Retina (tissue), 1 donor: ENCODE measurements at regions not wholly inside any gene's neighbourhood (a gene's known extent, or its start where the extent isn't known, plus 50 kb on each side); places are given as distances from the start of the nearest gene placed in this dataset.

Experiments used
- DNase-seq: peaks from one replicate; pipeline ENCODE4 v3.0.0-alpha.2; 2016

DNA sequence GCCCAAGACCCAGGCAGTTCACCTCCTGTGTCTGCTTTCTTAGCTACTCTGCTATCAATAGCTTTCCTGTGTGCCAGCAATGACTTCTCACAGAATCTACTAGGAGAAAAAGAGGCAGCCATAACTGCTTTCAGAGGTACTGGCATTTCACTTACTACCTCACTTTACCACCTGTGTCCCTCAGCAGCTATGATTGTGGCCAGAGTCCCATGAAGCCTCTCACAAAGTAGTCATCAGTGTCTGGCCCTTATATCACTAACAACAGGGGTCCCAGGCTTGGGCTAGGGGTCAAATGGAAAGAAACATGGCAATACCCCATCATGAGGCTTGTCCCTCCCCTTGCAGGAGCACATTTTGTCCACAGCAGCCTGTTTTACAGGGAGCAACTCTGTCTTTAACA, 62.7 kb upstream of the EPS8L3 start:
- no peak for DNase-seq

DNA sequence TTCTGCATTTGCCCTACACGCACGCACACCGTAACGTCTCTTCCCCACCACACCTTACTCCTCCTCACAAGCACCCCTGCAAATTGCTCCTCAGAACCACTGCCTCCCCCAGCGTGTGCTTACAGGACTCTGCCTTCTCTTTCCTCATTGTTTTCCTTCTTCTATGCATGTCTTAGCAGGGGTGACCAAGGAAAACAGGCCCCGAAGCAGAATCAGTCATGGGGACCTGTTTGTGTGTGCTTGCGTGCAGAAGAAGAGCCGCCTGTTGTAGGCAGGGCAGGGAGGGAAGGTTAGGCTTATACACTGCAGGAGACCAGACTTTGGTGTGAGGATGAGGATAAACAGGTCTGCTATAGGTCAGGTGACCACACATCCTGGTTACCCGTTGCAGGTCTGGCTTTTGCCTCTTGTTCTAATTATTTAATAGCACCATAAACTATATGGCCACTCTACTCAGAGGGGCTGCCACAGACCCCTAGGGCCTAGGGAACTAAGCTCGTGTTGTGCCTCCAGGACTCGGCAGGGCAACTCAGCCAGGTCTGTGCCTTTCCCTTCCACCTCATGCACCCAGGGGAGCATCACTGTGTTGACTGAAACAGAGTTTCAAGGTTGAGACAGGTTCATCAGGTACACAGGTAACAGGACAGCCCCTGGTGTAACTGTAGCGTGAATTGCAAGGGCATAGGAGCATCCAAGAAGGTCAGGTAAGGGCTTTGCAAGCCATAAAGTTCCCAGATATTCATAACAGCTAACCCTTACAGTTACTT, 60.8 kb upstream of the EPS8L3 start:
- no peak for DNase-seq

DNA sequence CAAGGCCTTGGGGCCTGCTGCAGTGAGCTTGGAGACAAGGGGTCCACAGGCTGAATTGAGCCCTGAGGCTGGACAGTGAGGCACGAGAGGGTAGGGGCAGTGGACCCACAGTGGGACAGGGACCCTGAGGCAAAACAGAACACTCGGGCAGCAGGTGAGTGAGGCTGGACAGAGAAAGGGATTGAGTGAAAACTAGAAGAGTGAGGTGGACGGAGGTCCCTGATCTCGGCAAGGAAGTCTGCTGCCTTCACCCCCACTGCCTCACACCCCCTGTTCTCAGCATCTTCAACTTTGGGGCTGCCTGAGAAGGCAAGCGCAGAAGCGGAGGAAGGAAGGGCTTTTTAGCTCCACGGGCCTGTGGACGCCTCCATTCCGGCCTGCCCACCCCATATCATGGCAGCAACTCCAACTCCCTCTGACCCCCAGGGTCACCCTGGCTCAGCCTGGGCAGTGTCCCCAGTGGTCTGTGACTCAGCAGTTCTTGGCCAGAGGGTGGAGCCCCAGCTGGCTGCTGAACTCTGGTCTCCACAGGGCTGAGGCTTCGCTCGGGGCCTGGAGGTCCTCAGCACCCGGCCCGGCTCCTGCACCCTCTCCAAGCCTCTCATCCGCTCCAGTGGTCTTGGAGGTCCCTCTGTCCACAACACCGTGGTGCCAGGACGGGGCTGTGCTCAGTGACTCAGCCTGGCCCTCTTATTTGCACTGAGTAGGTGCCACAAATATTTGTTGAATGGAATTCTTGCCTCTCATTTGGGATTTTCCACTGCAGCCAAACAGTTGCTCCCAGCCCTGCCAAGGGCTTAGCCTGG, 60.0 kb upstream of the EPS8L3 start:
- no peak for DNase-seq

DNA sequence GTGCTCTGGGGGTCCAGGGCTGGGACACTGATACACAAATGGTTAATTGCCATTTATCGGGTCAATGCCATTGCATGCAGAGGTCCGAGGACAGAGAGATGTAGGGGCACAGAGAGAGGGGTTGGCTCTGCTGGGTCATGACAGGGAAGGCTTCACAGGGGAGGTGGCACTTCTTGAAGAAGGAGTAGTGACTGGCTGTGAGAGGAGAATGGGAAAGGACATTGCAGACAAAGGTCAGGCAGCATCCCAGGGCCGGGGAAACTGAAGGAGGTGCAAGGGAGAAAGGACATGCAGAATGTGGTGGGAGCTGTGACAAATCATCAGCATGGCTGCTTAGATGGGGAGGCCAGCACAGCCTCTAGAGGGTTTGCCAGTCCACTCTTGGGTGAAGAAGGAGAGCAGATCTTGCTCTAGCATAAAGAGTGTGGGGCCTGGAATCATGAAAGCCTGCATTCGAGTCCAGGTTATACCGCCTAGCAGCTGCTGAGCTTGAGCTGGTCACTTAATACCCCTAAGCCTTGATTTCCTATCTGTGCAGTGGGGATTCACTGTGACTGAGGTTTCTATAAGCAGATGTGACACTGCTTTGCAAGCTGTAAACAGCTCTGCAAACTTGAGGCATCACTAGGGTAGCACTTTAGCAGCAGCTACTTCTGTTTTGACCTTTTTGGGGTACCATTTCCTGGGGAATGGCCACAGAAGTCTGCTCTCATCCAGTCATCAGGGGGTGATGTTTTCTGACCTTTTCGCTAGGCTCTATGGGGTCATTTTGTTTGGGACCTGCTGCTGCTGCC, 59.2 kb upstream of the EPS8L3 start:
- DNase-seq, result no peak

DNA sequence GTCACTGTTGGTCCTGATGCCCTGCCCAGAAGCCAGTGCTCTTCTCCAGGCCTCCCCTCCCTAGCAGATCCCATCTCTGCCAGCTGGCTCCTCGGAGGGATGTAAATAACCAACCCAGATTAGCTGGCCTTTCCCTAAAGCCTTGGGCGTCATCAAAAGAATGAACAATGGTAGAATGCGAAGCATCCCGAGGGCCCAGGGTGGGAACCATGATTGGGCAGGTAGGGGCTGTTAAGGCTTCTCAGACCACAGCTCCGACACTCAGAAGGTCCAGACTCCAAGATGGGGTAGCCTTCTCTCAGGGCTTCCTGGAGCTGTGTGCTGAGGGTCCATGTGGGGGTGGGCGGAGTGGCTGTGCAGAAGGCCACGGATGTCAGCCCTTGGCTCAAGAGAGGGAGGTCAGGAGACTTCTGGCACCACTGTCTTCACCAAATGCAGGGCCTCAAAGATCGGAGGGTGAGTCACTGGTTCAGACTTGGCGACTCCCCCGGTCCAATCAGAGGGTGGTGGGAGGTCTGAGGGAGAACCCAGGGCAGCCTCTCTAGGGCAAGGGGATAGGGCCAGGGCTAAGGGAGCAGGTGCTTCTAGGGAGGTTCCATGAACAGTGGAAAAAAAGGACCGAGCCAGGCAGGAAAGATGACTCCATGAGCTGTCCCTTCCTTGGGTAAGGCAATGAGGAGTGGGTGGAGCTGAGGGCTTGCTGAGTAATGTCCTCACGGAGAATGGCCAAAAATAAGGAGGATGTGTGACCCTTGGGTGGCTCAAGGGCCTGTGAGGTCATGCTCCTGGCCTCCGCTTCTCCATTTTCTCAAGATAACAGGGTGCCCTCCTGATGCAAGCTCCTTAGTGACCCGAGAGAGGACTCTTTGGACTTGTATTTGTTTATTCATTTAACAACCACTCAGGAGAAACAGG, 58.4 kb upstream of the EPS8L3 start:
- DNase-seq, result no peak

DNA sequence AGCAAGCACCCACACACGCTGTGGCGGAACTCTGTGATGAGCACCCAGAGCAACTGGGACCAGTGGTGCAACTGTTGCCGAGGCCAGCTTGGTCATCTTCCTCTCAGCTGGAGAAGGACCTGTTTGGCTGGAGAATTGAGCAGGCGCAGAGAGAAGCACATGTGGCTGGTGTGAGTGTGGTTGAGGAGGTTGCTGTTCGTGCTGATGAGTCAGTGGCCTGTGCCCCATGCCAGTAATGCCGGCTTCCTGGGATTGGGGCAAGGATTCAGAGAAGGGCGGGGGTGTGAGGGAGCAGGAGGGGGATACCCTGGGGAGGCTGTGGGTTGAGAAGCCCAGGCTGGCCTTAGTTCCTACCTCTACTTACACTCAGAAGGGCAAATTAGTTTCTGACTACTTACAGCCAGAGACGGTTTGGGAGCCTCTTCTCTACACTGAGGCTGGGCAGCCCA, 57.5 kb upstream of the EPS8L3 start:
- no peak for DNase-seq

DNA sequence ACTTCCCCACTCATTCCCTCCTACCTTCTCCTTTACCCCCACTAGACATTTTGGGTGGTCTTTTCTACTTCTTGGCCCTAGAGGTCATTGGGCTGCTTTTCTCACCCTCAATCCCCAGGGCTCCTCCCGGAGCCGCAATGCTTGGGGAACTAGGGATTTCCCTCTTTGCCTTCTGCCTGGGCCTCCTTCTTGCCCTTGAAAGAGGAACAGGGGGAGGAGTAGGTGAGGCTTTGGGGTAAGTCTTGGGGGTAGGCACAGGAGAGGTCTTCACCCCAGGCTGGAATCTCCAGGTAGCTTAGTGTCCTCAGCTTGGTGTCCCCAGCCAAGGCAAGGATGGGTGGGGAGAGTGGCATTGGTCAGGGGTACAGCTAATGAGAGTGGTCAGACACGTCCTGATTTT, 56.2 kb upstream of the EPS8L3 start:
- DNase-seq, result no peak

DNA sequence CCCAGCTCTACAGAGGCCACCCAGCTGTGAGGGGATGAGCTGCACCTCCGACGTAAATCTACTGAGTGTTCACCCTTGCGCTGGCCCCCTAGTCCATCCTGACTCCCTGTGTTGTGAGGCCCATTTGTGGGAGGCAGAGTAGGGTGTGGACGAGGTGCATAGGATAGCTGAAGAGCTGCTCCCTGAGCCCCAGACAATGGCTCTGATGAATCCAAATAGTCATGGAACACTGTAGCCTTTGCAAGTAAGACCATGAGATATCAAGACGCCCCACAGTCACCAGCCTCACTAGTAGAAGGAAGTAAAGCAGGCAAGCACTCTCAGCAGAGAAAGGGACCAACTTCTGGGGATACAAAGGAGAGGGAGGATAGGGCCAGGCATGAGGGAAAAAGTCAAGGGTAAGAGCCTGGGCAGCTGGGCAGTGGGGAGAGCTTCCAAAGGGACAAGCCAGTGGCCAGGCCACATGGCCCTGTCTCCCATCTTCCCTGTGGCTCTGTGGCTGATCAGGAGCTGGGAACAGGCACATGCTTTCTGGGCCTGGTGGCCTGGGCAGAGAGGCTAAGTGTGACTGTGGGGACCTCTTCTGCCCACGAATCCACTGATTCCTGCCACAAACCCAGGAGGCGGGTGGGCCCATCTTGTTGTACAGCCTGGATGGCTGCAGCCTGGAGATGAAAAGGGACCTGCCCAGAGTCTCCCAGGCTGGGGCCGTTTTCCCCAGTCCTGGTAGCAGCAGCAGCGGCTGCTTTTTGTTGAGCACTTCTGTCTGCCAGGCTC, 55.5 kb upstream of the EPS8L3 start:
- DNase-seq, result no peak

DNA sequence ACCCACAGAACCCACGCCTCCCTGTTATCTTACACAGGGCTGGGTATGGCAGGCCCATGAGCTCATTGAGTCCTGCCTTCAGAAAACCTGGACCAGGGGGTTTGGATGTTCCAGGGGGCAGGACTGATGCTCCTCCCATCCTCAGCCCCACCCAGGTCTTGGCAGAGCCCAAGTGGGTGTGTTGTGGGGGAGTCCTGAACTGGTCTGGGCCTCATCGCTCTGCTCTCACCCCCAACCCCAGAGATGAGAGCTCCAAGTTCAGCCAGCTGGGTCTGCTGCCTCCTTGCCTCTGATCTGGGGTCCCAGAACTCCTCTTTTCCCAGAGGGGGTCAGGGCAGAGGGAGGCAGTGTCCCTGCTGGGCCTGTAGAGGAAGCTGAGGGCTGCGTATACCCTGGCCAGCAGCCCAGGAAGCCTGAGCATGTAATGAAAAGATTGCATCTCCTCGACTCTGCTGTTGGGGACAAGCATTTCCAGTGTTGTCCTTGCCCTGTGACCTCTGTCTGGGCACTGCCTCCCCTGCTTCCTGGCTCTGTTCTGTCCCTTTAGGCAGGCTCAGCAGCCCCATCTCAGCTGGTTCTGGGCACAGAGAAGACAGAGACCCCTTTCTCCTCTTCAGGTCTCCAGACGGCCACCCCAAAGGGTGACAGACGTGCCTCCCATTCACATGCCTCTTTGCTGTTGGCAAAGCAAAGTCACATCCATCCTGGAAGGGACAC, 54.7 kb upstream of the EPS8L3 start:
- DNase-seq, result no peak

DNA sequence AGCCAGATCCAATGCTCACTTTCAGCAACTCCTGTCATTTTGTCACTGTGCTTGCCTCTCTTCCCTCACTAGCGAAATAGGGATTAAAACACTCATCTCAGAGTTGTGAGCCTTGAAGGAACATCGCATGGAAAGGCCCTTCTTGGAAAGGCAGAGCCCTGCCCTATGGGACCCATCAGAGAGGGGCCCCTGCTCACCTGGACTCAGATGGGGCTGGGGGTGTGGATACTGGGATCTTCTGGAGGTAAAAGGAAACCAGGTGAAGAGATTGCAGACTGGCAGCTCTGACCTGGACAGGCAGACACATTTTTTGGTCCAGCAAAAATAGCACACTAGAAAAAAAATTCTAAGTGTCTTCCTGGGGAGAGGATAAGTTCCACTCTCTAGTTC, 54.2 kb upstream of the EPS8L3 start:
- DNase-seq, result no peak

DNA sequence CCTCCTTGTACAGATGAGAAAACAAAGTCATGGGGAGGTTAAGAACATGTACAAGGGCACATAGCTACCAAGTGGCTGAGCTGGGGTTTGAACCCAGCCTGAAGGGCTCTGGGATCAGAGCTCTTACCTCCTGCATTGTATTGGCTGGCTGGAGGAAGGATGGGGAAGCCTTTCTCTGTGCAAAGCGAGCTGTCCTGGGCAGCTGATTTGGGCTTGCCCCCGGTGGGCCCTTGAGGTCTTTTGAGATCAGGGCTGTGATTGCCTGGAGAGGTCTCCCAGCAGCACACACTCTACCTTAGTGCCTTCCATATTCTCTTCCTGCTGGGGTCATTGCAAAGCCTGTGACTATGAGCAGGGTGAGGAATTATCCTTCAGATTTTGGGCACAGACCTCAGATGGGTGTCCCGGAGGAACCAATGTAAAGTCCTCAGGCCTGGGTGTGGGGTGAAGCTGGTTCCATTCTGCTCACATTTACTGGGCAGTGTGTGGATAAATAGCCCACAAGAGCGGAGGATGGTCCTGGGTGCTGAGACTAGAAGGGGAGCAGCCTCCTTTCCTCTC, 53.3 kb upstream of the EPS8L3 start:
- DNase-seq, result no peak

DNA sequence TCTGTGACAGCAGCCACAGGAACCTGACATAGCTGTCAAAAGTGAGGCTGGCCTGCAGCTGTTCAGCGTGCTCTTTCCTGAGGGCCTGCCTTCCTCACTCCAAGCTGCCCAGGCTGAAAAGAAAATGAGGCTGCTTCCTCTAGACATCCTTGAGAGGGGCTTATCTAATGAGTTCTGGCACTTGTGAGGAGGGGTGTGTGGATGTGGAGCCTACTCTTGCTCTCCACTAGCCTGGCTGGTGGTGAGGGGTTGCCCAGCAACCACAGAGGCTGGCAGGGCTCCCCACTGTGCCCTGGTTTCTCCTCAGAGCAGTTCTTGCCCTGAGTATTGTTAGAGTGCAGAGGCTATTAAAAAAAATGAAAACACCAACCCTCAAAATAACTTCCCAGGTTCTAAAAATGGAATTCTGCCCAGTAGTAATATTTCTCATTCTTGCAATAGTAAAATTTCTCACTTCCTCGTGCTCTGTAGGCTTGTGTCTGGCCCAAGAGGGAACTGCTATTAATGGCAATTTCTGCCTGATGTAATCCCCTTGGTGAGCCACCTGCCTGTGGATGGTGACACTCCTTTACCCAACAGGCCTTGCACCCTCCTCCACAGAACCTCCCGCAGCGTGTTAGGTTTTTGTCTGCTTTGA, 52.6 kb upstream of the EPS8L3 start:
- DNase-seq, result peak; percentile 91

DNA sequence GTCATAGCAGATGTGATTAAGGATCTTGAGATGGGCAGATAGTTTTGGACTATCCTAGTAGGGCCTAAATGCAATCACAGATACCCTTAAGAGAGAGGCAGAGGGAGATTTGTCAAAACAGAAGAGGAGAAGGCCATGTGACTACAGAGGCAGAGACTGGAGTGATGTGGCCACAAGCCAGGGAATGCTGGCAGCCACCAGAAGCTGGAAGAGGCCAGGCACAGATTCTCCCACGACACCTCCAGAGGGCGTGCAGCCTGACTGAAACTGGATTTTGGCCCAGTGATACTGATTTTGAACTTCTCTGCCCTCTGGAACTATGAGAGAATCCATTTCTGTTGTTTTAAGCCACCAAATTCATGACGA, 52.1 kb upstream of the EPS8L3 start:
- no peak for DNase-seq

DNA sequence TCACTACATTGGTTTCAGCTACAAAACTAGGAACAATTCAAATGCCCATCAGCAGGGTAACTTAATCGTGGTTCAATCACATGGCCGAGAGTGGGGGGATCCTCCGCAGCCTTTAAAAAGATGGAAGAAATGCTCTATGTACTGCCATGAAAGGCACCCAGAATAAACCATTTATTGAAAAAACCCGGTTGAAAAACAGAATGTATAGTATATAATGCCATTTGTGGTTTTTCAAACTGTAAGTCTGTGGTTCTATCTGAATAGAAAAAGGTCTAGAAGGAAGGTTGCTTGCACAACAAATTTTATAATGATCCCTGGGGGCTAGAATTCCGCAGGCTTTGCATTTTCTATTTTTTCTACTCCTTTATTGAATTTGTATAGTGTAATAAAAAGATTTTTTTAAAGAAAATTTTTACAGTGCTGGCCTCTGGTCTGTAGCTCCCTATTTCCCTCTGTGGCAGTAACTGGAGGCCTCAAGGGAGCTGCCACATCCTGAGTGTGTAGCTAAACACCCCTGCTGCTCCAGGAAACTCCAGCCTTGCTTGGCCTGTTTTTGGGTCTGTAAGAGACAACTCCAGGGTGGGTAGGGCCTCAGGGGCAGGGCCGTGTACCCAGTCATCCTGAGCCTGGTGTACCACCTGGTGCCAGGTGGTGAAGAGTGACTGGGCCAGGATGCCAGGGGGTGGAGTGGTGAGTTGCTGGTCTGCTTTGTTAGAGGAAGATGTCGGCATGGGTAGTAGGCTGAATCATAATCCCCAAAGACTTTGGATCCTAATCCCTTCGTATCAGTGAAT, 51.5 kb upstream of the EPS8L3 start:
- no peak for DNase-seq

DNA sequence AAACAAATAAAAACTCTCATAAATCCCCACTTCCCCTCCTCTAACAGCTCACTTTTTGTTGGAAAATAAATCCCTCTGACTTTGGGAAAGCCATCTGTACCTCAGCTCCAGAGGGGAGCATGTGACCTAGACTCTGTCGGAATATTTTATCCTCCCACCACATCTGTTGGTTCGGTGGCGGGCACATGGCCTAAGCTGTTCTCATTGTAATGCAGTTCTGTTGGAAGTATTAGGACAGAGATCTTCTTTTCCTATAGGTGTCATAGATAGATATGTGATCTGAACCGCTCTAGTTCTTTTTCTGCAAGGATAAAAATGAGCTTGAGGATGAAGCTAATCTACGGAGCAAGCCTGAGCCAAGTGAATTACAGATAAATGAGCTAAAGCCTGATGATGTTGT, 50.5 kb upstream of the EPS8L3 start:
- DNase-seq, result no peak
